Fibroblast of skin of abdomen (primary cell): ENCODE measurements at regions not wholly inside any gene's neighbourhood (a gene's known extent, or its start where the extent isn't known, plus 50 kb on each side); places are given as distances from the start of the nearest gene placed in this dataset.

Source experiments
- DNase-seq: peaks from one replicate; pipeline ENCODE4 v3.0.0-alpha.2; 2013

GRCh38 chr2:8098476-8099266, 583.2 kb upstream of the ID2 start:
- DNase-seq: peak; percentile 42

GRCh38 chr2:8099267-8099582, 582.6 kb upstream of the ID2 start:
- DNase-seq: no peak

GRCh38 chr2:8101614-8102277, 580.1 kb upstream of the ID2 start:
- no peak for DNase-seq

GRCh38 chr2:8102470-8102869, 579.4 kb upstream of the ID2 start:
- DNase-seq: no peak

- peak; percentile 78 for DNase-seq
These were observed 578.7 kb upstream of the ID2 start for GRCh38 chr2:8103085-8103708.

GRCh38 chr2:8107150-8107549, 574.7 kb upstream of the ID2 start:
- no peak for DNase-seq

DNA sequence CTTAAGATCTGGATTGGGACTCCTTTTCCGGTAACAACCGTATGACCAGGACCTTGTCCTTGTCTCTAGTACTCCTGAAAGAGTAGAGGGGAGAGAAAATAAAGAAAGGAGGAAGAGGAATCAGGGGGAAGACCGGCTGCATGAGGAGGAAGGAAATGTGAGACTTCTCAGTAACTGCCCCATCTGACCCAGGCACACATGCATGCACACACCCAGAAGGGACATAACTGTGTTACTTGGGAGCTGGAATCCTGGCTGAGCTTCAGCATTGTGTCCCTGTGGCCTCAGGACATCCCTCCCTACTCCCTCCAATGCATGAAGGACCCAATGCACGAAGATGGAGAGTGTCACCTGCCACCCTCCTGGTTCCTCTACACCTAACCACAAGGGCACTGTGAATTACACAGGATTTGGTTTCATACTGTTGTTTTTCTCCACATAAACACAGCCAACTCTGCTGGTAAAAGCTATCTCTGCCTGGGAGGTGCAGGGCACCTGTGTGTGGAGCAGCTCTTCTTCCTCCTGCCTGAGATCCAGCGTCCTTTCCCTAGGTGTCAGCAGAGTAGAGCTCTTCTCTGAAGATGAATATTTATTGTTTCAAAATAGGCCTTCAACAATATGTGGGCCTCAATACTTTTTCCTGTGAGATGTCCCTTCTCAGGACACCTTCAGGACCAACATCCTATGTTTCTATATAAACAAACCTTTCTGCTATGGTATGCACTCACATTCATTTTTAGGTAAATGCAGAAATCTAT, 574.1 kb upstream of the ID2 start:
- no peak for DNase-seq

DNA sequence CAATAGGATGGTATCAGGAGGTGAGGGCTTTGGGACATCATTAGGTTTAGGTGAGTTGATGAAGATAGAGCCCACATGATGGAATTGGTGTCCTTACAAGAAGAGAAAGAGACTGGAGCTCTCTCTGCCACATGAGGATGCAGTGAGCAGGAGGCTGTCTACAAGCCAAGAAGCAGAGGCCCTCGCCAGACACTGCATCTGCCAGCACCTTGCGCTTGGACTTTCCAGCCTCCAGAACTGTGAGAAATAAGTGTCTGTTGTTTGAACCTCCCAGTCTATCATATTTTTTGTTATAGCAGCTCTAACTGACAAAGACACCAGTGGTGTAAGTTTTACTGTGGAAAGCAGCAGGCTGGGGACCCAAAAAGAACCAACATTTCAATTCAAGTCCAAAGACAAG, 571.1 kb upstream of the ID2 start:
- DNase-seq: no peak

- no peak for DNase-seq
These were observed 570.7 kb upstream of the ID2 start for GRCh38 chr2:8111193-8111592.

GRCh38 chr2:8115456-8115855, 566.4 kb upstream of the ID2 start:
- no peak for DNase-seq

- DNase-seq: peak; percentile 94
These were observed 565.9 kb upstream of the ID2 start for GRCh38 chr2:8115966-8116365.

GRCh38 chr2:8116661-8117060, 565.2 kb upstream of the ID2 start:
- no peak for DNase-seq

DNA sequence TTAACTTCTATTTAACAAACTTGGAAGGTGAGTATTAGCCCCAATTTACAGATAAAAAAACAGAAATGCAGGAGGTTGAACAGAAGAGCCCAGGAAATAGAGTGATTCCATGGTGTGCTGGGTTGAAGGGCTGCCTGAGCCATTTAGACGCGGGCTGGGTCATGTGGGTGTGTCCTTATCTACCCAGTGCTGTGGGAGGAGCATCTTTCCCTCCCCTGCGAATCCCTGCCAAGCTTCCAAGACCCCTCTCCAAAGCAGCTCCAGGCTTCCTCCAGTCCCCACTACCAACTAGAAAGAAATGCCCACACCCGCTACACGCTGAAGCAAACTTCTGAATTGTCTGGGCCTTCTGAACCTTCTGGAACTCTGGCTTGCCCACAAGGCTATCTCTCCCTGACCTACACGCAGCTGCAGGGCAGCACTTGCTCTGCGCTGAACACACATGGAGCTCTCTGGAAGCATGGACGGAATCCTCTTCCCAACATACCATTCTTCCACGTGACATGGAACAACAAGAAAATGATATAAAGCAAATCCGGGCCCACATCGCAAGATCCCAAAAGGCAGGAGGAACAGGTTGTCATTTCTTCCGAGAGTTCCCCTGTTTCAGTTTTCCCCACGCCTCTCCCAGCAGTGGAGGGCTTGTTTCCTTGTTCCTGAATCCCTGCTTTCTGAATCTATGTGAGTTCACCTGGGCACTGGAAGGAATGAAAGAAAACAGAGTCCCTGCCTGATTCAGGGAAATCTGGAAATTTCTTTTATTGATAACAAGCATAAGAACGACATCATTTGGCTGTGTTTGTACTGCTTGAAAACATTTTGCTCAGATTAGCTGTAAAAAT, 562.7 kb upstream of the ID2 start:
- no peak for DNase-seq

GRCh38 chr2:8119782-8120505, 561.9 kb upstream of the ID2 start:
- DNase-seq: peak; percentile 73

- DNase-seq: no peak
These were observed 561.4 kb upstream of the ID2 start for GRCh38 chr2:8120506-8120860.

DNA sequence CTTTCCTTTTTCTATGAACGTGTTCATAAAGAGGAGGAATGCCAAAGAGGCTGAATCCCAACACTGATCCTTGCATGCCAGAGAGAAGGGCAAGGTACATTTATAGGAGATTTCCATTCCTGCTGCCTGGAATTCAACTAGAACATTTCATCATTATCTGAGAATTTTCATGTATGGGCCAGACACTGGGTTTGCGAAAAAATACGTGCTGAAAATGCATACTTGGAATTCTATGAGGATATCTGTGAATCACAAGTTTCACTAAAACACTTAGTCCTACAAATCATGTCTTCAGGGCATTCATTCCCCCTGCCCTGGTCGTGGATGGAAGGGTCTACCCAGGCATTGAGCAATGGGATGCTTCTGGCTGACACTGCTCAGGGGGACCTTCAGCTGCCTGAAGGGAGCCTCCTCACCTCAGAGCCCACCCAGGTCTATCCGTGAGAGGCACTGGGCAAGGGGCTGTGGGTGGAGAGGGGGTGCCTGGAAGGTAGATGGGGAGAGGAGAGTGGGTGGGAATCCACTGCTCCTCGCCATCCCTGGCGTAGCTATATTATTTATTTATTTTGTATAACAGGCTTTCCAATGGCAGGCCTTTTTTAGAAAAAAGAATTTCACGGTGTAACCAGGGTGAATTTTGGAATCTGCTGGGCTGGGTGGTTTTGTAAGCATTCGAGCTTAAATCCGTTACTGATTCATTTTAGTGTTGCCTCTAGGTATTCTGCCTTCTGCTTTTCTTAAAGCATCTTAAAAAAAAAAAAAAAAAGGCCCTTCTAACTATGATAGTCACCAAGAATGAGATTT, 560.6 kb upstream of the ID2 start:
- peak; percentile 88 for DNase-seq

- DNase-seq: peak; percentile 60
These were observed 559.9 kb upstream of the ID2 start for GRCh38 chr2:8121826-8122513.

GRCh38 chr2:8122520-8122919, 559.3 kb upstream of the ID2 start:
- no peak for DNase-seq

DNA sequence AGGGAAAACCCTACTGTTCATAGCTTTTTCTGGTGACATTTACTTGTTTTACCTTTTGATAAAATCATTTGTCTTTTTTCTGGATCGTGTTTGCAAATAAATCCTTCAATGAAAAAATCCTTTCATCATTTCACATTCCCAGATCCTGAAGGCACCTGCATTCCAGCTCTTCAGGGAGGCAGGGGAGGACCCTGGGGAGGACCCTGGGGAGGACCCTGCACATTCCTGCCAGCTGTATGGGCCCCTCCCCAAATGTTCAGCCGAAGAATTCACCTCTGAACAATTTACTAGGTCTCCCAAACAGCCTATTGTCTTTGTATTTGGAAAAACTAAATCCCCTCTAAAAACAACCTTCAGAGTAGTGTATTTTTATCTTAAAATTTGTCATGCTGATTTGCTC, 558.4 kb upstream of the ID2 start:
- DNase-seq: no peak
